GM10266 (cell line): ENCODE measurements at regions not wholly inside any gene's neighbourhood (a gene's known extent, or its start where the extent isn't known, plus 50 kb on each side); places are given as distances from the start of the nearest gene placed in this dataset.

ENCODE experiments used
- DNase-seq: peaks from one replicate; pipeline ENCODE4 v3.0.0; 2012; ENCODE audit errors: extremely low spot score
- TF ChIP-seq, protein P1 (sequence below): IDR thresholded peaks from 2 replicates; pipeline ENCODE4 v1.5.1; 2012; ENCODE audit warnings: mild to moderate bottlenecking, low read depth; ENCODE audit not compliant: control insufficient read depth, insufficient read depth; ENCODE audit errors: missing control alignments

DNA sequence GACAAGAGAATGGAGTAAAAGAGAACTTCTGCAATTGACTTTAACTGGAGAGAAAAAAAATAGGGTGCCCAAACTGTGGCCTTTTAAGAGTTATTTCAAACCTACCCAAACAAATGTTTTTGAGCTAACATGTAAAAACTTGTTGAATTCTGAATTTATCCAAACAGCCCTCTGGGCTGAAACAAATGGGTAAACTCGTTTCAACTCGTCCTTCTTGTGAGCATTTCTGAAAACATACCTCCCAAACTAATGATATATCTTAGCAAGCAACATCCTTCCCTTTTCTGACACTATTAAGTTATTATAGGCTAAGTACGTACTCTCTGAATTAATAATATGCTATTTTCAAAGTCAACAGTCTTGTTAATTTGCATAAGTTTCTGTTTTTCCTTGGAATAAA lies 793.0 kb upstream of the ACVR2A start:
- TF ChIP-seq, protein P1, sequence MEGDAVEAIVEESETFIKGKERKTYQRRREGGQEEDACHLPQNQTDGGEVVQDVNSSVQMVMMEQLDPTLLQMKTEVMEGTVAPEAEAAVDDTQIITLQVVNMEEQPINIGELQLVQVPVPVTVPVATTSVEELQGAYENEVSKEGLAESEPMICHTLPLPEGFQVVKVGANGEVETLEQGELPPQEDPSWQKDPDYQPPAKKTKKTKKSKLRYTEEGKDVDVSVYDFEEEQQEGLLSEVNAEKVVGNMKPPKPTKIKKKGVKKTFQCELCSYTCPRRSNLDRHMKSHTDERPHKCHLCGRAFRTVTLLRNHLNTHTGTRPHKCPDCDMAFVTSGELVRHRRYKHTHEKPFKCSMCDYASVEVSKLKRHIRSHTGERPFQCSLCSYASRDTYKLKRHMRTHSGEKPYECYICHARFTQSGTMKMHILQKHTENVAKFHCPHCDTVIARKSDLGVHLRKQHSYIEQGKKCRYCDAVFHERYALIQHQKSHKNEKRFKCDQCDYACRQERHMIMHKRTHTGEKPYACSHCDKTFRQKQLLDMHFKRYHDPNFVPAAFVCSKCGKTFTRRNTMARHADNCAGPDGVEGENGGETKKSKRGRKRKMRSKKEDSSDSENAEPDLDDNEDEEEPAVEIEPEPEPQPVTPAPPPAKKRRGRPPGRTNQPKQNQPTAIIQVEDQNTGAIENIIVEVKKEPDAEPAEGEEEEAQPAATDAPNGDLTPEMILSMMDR = no peak
- no peak for DNase-seq

DNA sequence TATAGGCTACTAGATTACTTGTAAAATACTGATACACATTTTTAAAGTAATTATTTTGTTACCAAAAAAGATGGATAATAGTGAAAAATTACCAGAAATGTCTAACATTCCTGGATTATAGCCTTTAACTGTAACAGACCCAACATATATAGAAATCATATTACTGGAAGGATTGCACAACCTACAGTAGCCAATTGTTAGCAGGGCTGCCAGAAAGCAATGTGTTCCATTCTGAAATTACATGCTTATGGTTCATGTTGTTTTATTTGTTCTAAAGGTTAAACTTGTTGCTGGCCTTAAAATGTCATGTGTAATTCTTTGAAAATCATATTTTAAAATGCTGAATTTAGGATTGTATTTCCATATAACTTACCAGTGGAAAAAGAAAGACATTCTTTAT lies 793.6 kb upstream of the ACVR2A start:
- no peak for DNase-seq
- TF ChIP-seq, protein P1 = no peak

- DNase-seq = no peak
- TF ChIP-seq, protein P1 = no peak
These were observed 794.9 kb upstream of the ACVR2A start for GRCh38 chr2:147049957-147050356.

- TF ChIP-seq, protein P1 = no peak
- no peak for DNase-seq
These were observed 798.4 kb upstream of the ACVR2A start for GRCh38 chr2:147046473-147046872.

- peak; percentile 15 for DNase-seq
- TF ChIP-seq, protein P1 = peak; percentile 61
These were observed 799.7 kb upstream of the ACVR2A start for GRCh38 chr2:147045113-147045512.

- no peak for DNase-seq
These were observed 803.7 kb upstream of the ACVR2A start for GRCh38 chr2:147041121-147041494.

DNA sequence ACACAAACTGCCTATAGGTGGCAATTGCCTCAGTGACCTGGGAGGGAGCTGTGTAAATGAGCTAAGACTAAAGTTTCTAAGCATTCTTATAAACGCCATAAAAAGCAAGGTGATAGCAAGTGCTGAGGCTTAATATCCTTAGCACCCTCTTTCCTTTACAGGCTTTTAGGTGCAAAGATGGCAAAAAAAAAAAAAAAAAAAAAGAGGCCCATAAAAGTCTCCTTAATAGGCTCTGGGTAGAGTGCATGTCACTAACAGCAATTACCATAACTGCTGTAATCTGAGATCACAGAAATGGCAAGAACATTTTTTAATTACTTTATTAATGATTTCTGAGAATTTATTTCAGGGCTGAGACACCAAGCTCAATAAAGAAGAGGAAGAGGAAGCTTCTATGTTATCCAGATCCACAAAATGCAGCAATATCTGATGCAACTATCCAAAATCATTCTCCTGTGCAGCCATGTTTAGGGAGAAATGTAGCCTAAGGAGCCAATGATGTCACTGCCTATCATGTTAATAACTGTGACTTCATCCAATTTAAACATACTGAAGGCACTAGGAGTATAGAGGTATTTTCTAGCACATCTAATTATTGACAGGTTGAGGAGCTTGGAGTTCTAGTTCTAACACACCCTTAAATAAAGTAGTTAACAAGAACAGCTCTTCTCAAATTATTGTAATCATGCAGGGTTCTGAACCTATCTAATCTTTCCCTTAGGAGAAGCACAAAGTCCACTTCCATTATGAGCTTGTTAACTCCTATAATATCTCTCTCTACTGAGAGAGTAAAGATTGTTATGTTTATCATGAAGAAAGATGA lies 804.3 kb upstream of the ACVR2A start:
- TF ChIP-seq, protein P1 = no peak
- DNase-seq = no peak

More at GRCh38 chr2:147041121-147041494, 803.7 kb upstream of the ACVR2A start:
- TF ChIP-seq, protein P1 = no peak
